Thoracic aorta (tissue), 2 donors: ENCODE measurements at regions not wholly inside any gene's neighbourhood (a gene's known extent, or its start where the extent isn't known, plus 50 kb on each side); places are given as distances from the start of the nearest gene placed in this dataset.
"Not testable (repeated sequence)": the region's sequence is repeated elsewhere in the genome, so short reads cannot be mapped to it uniquely, and the experiment has no call there.

ENCODE experiments used
- ATAC-seq: fragments of 150-250 bp; one replicate; pipeline ENCODE4 v1.8.0; 2017; ENCODE audit warnings: low read depth; ENCODE audit not compliant: insufficient number of reproducible peaks, low FRiP score
- DNase-seq: peaks from one replicate; pipeline ENCODE4 v3.0.0-alpha.2; 2020; ENCODE audit warnings: low spot score
- H3K27ac ChIP-seq, 2 donors: fragments of 200-600 bp; sonication (generic); 1 replicate in 1 of 2; 2 replicates in 1 of 2; pipeline ENCODE4 v1.5.1; 2016; ENCODE audit warnings: mild to moderate bottlenecking in 2 of 2, moderate library complexity in 2 of 2
- H3K27me3 ChIP-seq: fragments of 200-600 bp; sonication (generic); replicated peaks from 2 replicates; pipeline ENCODE4 v1.6.0; 2016; ENCODE audit warnings: mild to moderate bottlenecking; ENCODE audit not compliant: insufficient read depth
- H3K36me3 ChIP-seq: fragments of 200-600 bp; sonication (generic); one replicate; pipeline ENCODE4 v1.5.1; 2016
- H3K4me1 ChIP-seq, 2 donors: fragments of 200-600 bp; sonication (generic); 1 replicate in 1 of 2; 2 replicates in 1 of 2; pipeline versions ENCODE4 v1.5.1 to v1.6.0; 2016; ENCODE audit warnings: low read depth in 2 of 2, mild to moderate bottlenecking in 1 of 2; ENCODE audit not compliant: control insufficient read depth in 1 of 2
- H3K4me3 ChIP-seq: fragments of 200-600 bp; sonication (generic); 2 replicates; pipeline ENCODE4 v1.5.1; 2016; ENCODE audit warnings: mild to moderate bottlenecking
- H3K9me3 ChIP-seq: fragments of 200-600 bp; sonication (generic); 2 replicates; pipeline ENCODE4 v1.5.1; 2016
- CTCF ChIP-seq: fragments of 200-600 bp; sonication (generic); IDR thresholded peaks from one replicate; pipeline ENCODE4 v1.5.1; 2019; ENCODE audit warnings: antibody characterized with exemption

- H3K36me3 ChIP-seq, H3K27me3 ChIP-seq, H3K4me1 ChIP-seq, H3K27ac ChIP-seq, H3K9me3 ChIP-seq, ATAC-seq, DNase-seq, H3K4me3 ChIP-seq: not testable (repeated sequence)
Measured at GRCh38 chr2:94576486-94576885, 294.7 kb upstream of the TEKT4 start.

- not testable (repeated sequence) for H3K27me3 ChIP-seq, H3K27ac ChIP-seq, DNase-seq, H3K4me1 ChIP-seq, H3K4me3 ChIP-seq, H3K9me3 ChIP-seq, ATAC-seq, H3K36me3 ChIP-seq
Measured at GRCh38 chr2:94577160-94577559, 294.1 kb upstream of the TEKT4 start.

- H3K27me3 ChIP-seq, DNase-seq, ATAC-seq, H3K27ac ChIP-seq, H3K9me3 ChIP-seq, H3K4me3 ChIP-seq, H3K4me1 ChIP-seq, H3K36me3 ChIP-seq: not testable (repeated sequence)
Measured at GRCh38 chr2:94579221-94579620, 292.0 kb upstream of the TEKT4 start.

GRCh38 chr2:94583081-94583723, 288.0 kb upstream of the TEKT4 start:
- H3K9me3 ChIP-seq, DNase-seq, H3K27ac ChIP-seq, H3K36me3 ChIP-seq, H3K4me3 ChIP-seq, ATAC-seq, H3K4me1 ChIP-seq, H3K27me3 ChIP-seq: not testable (repeated sequence)

GRCh38 chr2:94584569-94584968, 286.7 kb upstream of the TEKT4 start:
- ATAC-seq, DNase-seq, H3K27me3 ChIP-seq, H3K4me1 ChIP-seq, H3K4me3 ChIP-seq, H3K36me3 ChIP-seq, H3K9me3 ChIP-seq, H3K27ac ChIP-seq: not testable (repeated sequence)

- H3K9me3 ChIP-seq, DNase-seq, ATAC-seq, H3K27me3 ChIP-seq, H3K27ac ChIP-seq, H3K4me1 ChIP-seq, H3K36me3 ChIP-seq, H3K4me3 ChIP-seq: not testable (repeated sequence)
- peak; percentile 38 for TF ChIP-seq CTCF
Measured at GRCh38 chr2:94586032-94586982, 284.9 kb upstream of the TEKT4 start.

- H3K27me3 ChIP-seq, H3K27ac ChIP-seq, DNase-seq, H3K4me3 ChIP-seq, ATAC-seq, H3K4me1 ChIP-seq, H3K36me3 ChIP-seq, H3K9me3 ChIP-seq: not testable (repeated sequence)
Measured at GRCh38 chr2:94587042-94587441, 284.2 kb upstream of the TEKT4 start.

- H3K36me3 ChIP-seq, H3K4me1 ChIP-seq, H3K27me3 ChIP-seq, H3K9me3 ChIP-seq, H3K4me3 ChIP-seq, ATAC-seq, DNase-seq, H3K27ac ChIP-seq: not testable (repeated sequence)
Measured at GRCh38 chr2:94594019-94594836, 277.0 kb upstream of the TEKT4 start.

GRCh38 chr2:94595956-94596355, 275.3 kb upstream of the TEKT4 start:
- not testable (repeated sequence) for H3K4me3 ChIP-seq, H3K27ac ChIP-seq, H3K27me3 ChIP-seq, DNase-seq, H3K4me1 ChIP-seq, H3K9me3 ChIP-seq, H3K36me3 ChIP-seq, ATAC-seq

- not testable (repeated sequence) for H3K27me3 ChIP-seq, H3K36me3 ChIP-seq, DNase-seq, H3K4me3 ChIP-seq, H3K9me3 ChIP-seq, ATAC-seq, H3K4me1 ChIP-seq, H3K27ac ChIP-seq
Measured at GRCh38 chr2:94598075-94598713, 273.0 kb upstream of the TEKT4 start.

GRCh38 chr2:94600929-94601328, 270.3 kb upstream of the TEKT4 start:
- not testable (repeated sequence) for DNase-seq, H3K27ac ChIP-seq, ATAC-seq, H3K9me3 ChIP-seq, H3K4me1 ChIP-seq, H3K4me3 ChIP-seq, H3K36me3 ChIP-seq, H3K27me3 ChIP-seq
